Skeletal muscle satellite cell (primary cell): ENCODE measurements at regions not wholly inside any gene's neighbourhood (a gene's known extent, or its start where the extent isn't known, plus 50 kb on each side); places are given as distances from the start of the nearest gene placed in this dataset.

Experiments
- H3K27me3 ChIP-seq: 2 replicates; pipeline ENCODE4 v1.7.0; 2013; ENCODE audit warnings: low read length; ENCODE audit not compliant: control insufficient read depth, insufficient read depth
- H3K36me3 ChIP-seq: 2 replicates; pipeline ENCODE4 v1.7.0; 2013; ENCODE audit warnings: mild to moderate bottlenecking, control low read depth, low read length; ENCODE audit not compliant: insufficient read depth
- H3K4me1 ChIP-seq: 2 replicates; pipeline ENCODE4 v1.7.0; 2013; ENCODE audit warnings: low read length; ENCODE audit not compliant: control insufficient read depth, insufficient read depth
- H3K4me2 ChIP-seq: 2 replicates; pipeline ENCODE4 v1.7.0; 2013; ENCODE audit warnings: mild to moderate bottlenecking, low read length
- H3K4me3 ChIP-seq: 2 replicates; pipeline ENCODE4 v1.7.0; 2013; ENCODE audit warnings: low read length
- H3K9ac ChIP-seq: 2 replicates; pipeline ENCODE4 v1.7.0; 2013; ENCODE audit warnings: mild to moderate bottlenecking, low read depth, low read length, moderate library complexity
- H3K9me3 ChIP-seq: replicated peaks from 2 replicates; pipeline ENCODE4 v1.7.0; 2013; ENCODE audit warnings: mild to moderate bottlenecking, control low read depth, low read length

DNA sequence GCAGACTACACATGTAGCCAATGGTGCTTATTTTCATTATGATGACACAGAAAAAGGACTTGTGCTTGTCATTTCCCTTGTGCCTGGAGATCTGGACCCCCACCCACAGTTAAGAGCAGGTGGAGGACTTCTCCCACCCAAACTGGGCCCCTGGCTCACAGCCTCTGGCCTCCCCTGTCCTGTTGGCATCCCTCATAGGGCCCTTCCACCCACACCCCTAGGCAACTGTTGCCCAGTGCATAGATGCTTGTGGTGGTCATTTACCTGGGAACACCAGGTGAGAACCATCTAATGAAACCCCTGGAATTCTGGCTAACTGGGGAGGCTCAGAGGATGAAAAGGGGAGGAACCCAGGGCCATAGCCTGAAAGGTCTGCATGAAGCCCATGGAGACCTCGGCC is 355.9 kb downstream of the BUD13 start:
- H3K9me3 ChIP-seq, result no peaks in the 10 kb centered on the region
- H3K9ac ChIP-seq, result no peak overlapping the region
- no peaks in the 10 kb centered on the region for H3K36me3 ChIP-seq
- no peaks in the 10 kb centered on the region for H3K4me1 ChIP-seq
- no peak overlapping the region for H3K4me2 ChIP-seq
- H3K4me3 ChIP-seq, result no peak overlapping the region
- no peaks in the 10 kb centered on the region for H3K27me3 ChIP-seq

- H3K27me3 ChIP-seq, result no peaks in the 10 kb centered on the region
- H3K9ac ChIP-seq, result no peak overlapping the region
- H3K4me1 ChIP-seq, result no peaks in the 10 kb centered on the region
- H3K4me3 ChIP-seq, result no peak overlapping the region
- no peaks in the 10 kb centered on the region for H3K9me3 ChIP-seq
- no peak overlapping the region for H3K4me2 ChIP-seq
- H3K36me3 ChIP-seq, result no peaks in the 10 kb centered on the region
These were observed 357.7 kb downstream of the BUD13 start for GRCh38 chr11:116415095-116415494.

DNA sequence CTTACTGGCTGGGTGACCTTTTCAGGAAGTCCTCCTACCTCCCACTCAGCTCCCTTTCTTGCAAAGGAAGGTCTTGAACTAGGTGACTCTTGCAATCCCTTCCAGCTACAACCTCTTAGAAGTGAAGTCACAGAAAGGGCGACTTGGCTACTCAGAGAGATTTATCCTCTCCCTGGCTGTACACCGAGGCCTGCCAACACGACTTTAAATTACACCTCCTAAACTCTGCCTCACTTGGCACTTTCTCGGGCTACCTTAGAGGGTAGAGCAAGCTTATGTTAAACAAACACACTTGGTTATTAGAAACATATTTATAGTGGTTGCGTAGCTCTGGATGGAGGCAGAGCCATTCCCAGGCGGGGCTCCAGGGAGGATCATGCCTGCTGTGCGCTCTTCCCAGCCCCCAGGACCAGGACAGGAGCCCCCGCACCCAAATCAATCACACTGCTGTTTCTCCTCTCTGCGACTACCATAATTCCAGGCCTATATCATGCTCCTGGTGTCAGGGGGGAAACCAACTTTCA is 358.4 kb downstream of the BUD13 start:
- no peaks in the 10 kb centered on the region for H3K4me1 ChIP-seq
- H3K4me2 ChIP-seq, result no peak overlapping the region
- no peaks in the 10 kb centered on the region for H3K9me3 ChIP-seq
- H3K27me3 ChIP-seq, result no peaks in the 10 kb centered on the region
- H3K4me3 ChIP-seq, result no peak overlapping the region
- no peak overlapping the region for H3K9ac ChIP-seq
- H3K36me3 ChIP-seq, result no peaks in the 10 kb centered on the region

DNA sequence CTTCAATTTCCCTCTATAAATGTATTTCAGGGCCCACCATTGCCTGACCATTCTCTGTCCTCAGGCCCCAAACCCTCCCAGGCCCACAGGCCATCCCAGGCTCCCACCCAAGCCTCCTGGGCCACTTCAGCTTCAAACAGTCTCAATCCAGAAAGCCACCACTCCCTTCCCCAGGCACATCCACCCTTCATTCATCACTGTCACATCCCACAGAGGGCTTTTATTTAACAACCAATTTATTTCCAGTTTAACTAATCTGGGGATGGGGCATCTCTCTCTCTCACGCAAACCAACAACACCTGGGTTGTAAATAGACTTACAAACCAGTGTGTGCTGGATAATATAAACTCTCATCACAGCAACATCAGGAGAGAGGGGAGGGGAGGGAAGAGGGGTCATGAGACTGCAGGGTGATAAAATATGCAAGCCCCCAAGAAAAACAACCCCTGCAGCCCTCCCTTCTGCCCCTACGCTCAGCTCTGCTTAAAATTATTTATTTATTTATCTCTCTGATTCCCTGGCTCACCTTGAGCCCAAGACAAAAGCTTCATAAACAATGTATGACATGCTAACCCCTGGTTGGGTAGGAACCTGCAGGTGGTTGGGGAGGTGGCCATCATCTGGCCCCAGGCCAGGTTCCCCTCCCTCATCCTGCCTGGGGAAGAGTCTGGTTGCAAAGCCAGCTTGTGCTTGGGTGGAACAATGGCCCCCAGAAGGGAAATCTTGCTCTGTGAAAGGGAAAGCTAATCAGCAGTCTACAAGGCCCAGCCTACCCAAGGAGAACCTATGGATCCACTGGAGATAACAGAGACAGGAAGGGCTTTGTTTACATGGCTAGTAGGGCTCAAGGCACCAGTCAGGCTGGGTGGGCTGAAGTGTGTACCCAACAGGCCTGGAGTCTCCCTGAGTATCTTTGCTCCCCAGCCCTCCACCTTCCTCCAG is 359.2 kb downstream of the BUD13 start:
- H3K9me3 ChIP-seq, result no peaks in the 10 kb centered on the region
- H3K4me1 ChIP-seq, result no peaks in the 10 kb centered on the region
- H3K4me2 ChIP-seq, result no peak overlapping the region

DNA sequence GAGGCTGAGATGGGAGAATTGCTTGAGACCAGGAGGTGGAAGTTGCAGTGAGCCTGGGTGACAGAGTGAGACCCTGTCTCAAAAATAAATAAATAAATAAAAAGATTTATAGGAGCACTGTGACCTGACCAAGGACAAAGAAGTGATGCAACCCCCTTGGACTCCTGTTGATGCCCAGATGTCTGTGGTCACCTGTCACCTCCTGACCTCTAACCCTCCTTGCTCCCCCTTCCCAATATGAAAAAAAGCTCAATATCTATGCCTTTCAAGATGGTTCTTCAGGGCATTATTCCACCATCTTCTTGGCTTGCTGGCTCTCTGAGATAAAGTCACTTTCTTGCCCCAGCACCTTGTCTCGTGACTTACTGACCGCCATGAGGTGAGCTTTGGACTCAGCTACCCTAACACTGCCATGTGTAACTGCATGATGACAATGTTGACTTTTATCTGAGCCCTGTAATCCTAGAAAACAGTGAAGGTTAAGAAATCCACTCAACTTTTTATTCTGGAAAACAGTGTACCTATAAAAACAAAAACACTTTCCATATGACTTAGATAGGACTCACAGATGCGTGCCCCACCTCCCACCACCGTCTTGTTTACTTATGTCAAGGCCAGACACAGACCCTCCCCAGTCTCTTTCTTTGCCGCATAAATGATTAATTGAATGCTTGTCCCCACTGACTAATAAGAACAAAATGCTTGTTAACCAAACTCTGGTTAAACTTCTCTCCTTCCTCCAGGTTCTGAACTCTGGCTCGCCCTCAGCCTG is 360.5 kb downstream of the BUD13 start:
- H3K4me3 ChIP-seq, result no peak overlapping the region
- no peaks in the 10 kb centered on the region for H3K36me3 ChIP-seq
- no peaks in the 10 kb centered on the region for H3K4me1 ChIP-seq
- H3K9me3 ChIP-seq, result no peaks in the 10 kb centered on the region
- no peak overlapping the region for H3K4me2 ChIP-seq
- H3K9ac ChIP-seq, result no peak overlapping the region
- no peaks in the 10 kb centered on the region for H3K27me3 ChIP-seq

More for the DNA sequence above, 359.2 kb downstream of the BUD13 start:
- Histone ChIP-seq H3K36me3 (no peaks in the 10 kb centered on the region), H3K4me3 (no peak overlapping the region), H3K9ac (no peak overlapping the region), H3K27me3 (no peaks in the 10 kb centered on the region)

DNA sequence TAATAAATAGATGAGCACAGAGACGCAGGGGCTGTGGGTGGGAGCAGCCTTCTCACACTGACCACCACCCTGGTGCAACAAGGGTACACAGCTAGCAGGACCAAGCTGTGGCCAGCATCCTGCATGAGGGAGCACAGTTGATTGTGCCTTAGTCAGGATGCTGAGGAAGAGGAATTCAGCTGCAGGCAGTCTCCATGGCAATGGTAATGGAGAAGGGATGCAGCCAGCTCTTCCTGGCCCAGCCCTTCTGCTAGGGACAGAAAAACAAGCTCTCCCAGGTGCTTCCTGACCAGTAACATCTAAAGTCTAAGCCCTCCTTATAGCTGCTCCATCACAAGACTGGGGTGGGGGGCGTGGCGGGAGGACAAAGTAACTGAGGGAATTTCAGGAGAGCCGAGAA is 363.5 kb downstream of the BUD13 start:
- H3K27me3 ChIP-seq, result no peaks in the 10 kb centered on the region
- no peak overlapping the region for H3K9ac ChIP-seq
- H3K36me3 ChIP-seq, result no peaks in the 10 kb centered on the region
- no peaks in the 10 kb centered on the region for H3K9me3 ChIP-seq
- no peaks in the 10 kb centered on the region for H3K4me1 ChIP-seq
- no peak overlapping the region for H3K4me3 ChIP-seq
- no peak overlapping the region for H3K4me2 ChIP-seq

- Histone ChIP-seq H3K27me3 (no peaks in the 10 kb centered on the region), H3K9ac (no peak overlapping the region), H3K4me3 (no peak overlapping the region), H3K4me1 (no peaks in the 10 kb centered on the region), H3K9me3 (no peaks in the 10 kb centered on the region), H3K36me3 (no peaks in the 10 kb centered on the region), H3K4me2 (no peak overlapping the region)
These were observed 366.7 kb downstream of the BUD13 start for GRCh38 chr11:116406042-116406441.

DNA sequence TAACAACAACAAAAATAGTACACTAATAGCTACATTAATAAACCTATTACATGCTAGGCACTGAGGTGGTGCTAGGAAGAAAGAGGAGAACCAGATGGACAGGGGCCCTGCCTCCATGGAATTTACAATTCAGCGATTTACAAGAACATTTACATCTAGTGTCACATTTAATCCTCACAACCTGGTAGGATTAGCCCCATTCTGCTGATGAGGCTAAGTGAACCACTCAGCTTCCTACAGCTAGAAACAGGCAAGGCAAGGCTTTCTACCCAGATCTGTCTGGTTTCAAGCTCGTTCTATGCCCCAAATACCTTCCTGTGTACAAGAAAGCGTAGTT is 368.4 kb downstream of the BUD13 start:
- Histone ChIP-seq H3K4me3 (no peak overlapping the region), H3K4me2 (no peak overlapping the region), H3K9me3 (no peaks in the 10 kb centered on the region), H3K27me3 (no peaks in the 10 kb centered on the region), H3K36me3 (no peaks in the 10 kb centered on the region), H3K9ac (no peak overlapping the region), H3K4me1 (no peaks in the 10 kb centered on the region)

DNA sequence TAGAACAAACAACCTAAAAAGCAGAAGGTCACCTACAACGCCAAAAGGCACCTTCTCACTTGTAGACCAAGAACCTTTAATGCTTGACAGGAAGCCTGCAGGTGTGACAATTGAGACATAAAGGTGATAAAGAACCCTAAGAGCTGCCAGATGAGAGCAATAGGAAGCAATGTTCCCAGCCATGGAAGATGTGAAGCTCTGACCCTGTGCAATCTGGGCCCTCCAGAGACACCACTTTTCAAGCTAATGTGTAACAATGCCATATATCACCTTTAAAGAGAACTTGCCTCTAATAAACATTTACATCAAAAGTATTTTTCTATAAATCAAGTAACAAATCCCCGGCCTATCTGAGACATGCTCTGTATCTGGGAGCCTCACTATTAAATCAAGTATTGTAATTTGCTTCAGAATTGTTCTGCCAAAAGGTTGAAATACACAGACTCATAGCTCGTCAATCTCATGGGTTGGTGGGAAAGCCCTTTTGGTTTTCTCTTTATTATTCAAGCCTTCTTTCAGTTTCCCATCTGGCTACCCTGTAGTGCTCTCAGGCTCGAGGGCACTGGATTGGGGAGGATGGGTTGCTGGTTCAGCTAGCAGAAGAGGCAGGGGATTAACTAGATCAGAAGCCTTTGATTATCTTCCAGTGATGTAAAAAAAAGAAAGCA is 368.9 kb downstream of the BUD13 start:
- Histone ChIP-seq H3K9ac (no peak overlapping the region), H3K4me3 (no peak overlapping the region), H3K9me3 (no peaks in the 10 kb centered on the region), H3K4me2 (no peak overlapping the region), H3K4me1 (no peaks in the 10 kb centered on the region), H3K27me3 (no peaks in the 10 kb centered on the region), H3K36me3 (no peaks in the 10 kb centered on the region)

- Histone ChIP-seq H3K9ac (no peak overlapping the region), H3K9me3 (no peaks in the 10 kb centered on the region), H3K4me1 (no peaks in the 10 kb centered on the region), H3K4me3 (no peak overlapping the region), H3K4me2 (no peak overlapping the region), H3K36me3 (no peaks in the 10 kb centered on the region), H3K27me3 (no peaks in the 10 kb centered on the region)
These were observed 372.7 kb downstream of the BUD13 start for GRCh38 chr11:116400081-116400480.

DNA sequence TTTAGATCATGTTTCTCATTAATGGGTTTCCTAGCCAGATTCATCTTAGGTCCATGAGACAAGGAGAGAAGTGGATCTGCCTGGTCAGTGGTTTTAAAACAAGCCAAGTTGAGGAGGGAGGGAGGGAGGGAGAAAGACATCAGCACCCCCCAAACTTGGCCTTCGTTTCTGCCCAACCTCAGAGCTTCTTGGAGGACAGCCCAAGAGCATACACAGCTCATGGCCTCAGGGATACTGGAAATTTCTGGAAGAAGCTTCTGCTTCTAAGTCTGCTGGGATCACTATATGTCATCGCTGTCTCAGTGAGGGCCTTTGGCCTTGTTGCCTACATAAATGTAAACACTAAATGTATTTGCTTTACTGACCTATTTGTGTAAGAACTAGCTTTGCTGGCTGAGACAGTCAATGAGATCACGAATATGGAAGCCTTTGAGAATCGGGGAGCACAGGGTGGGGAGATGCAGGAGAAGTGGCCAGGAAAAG is 375.1 kb downstream of the BUD13 start:
- no peak overlapping the region for H3K4me3 ChIP-seq
- no peaks in the 10 kb centered on the region for H3K9me3 ChIP-seq
- H3K9ac ChIP-seq, result no peak overlapping the region
- no peaks in the 10 kb centered on the region for H3K4me1 ChIP-seq
- H3K36me3 ChIP-seq, result no peaks in the 10 kb centered on the region
- H3K4me2 ChIP-seq, result no peak overlapping the region
- no peaks in the 10 kb centered on the region for H3K27me3 ChIP-seq
